SK-N-SH (cell line): ENCODE measurements at regions not wholly inside any gene's neighbourhood (a gene's known extent, or its start where the extent isn't known, plus 50 kb on each side); places are given as distances from the start of the nearest gene placed in this dataset.

Experiments
- CTCF ChIA-PET: fragments of 300-600, 350-600 bp; formaldehyde crosslinking; extraction: SDS; loops from one replicate; lab custom pipeline; 2021; lab: Yijun Ruan, JAX
- POLR2A ChIA-PET: fragments of 350-600 bp; sonication (Branson Sonifier 250); formaldehyde crosslinking; extraction: SDS; loops from one replicate; lab custom pipeline; 2020; ENCODE audit warnings: antibody characterized with exemption, inconsistent platforms; lab: Yijun Ruan, JAX
- DNase-seq: peaks from one replicate; pipeline ENCODE4 v3.0.0; 2012
- H2AFZ ChIP-seq: fragments of 200-600 bp; sonication (generic); 2 replicates; pipeline ENCODE4 v1.8.1; 2016; ENCODE audit warnings: antibody characterized with exemption, mild to moderate bottlenecking, low read depth
- H3F3A ChIP-seq: fragments of 200-600 bp; sonication (generic); replicated peaks from 2 replicates; pipeline ENCODE3; 2016; ENCODE audit warnings: antibody characterized with exemption, mild to moderate bottlenecking; ENCODE audit not compliant: insufficient read depth
- H3K27ac ChIP-seq, 2 experiments: fragments of 200-500 bp in 1 of 2; fragments of 200-600 bp in 1 of 2; sonication (Bioruptor generic) in 1 of 2; sonication (generic), shearing (Covaris generic) in 1 of 2; 2 replicates each; pipeline versions ENCODE4 v1.5.1 to v1.6.1; 2014 to 2016; ENCODE audit warnings: low read depth in 2 of 2, inconsistent platforms in 1 of 2, low read length in 1 of 2, mild to moderate bottlenecking in 1 of 2, mixed read lengths in 1 of 2
- H3K27me3 ChIP-seq: fragments of 200-600 bp; sonication (generic), shearing (Covaris generic); 2 replicates; pipeline ENCODE4 v1.6.1; 2016; ENCODE audit warnings: mixed run types; ENCODE audit not compliant: insufficient read depth
- H3K36me3 ChIP-seq, 2 experiments: fragments of 200-500 bp in 1 of 2; fragments of 200-600 bp in 1 of 2; sonication (Bioruptor generic) in 1 of 2; sonication (generic) in 1 of 2; replicated peaks in 1 of 2; 2 replicates each; pipeline versions ENCODE3 to v1.5.1; 2014 to 2016; ENCODE audit warnings: low read length in 1 of 2, mild to moderate bottlenecking in 1 of 2; ENCODE audit not compliant: insufficient read depth in 2 of 2, control insufficient read depth in 1 of 2
- H3K4me1 ChIP-seq, 2 experiments: fragments of 200-500 bp in 1 of 2; fragments of 200-600 bp in 1 of 2; sonication (Bioruptor generic) in 1 of 2; sonication (generic), shearing (Covaris generic) in 1 of 2; 2 replicates each; pipeline versions ENCODE4 v1.5.1 to v1.6.1; 2014 to 2016; ENCODE audit warnings: low read depth in 1 of 2, low read length in 1 of 2, mixed run types in 1 of 2; ENCODE audit not compliant: insufficient read depth in 2 of 2, control insufficient read depth in 1 of 2
- H3K4me2 ChIP-seq: fragments of 200-600 bp; sonication (generic), shearing (Covaris generic); 2 replicates; pipeline ENCODE4 v1.6.1; 2017; ENCODE audit warnings: mixed run types
- H3K4me3 ChIP-seq, 2 experiments: fragments of 200-500 bp in 1 of 2; fragments of 200-600 bp in 1 of 2; sonication (Bioruptor generic) in 1 of 2; sonication (generic), shearing (Covaris generic) in 1 of 2; 2 replicates each; pipeline versions ENCODE4 v1.5.1 to v1.8.1; 2014 to 2016; ENCODE audit warnings: low read depth in 2 of 2, inconsistent platforms in 1 of 2, low read length in 1 of 2, mild to moderate bottlenecking in 1 of 2, mixed read lengths in 1 of 2, moderate library complexity in 1 of 2
- H3K79me2 ChIP-seq: fragments of 200-600 bp; sonication (generic); 2 replicates; pipeline ENCODE4 v1.8.1; 2017; ENCODE audit warnings: mild to moderate bottlenecking; ENCODE audit not compliant: insufficient read depth
- H3K9ac ChIP-seq: fragments of 200-600 bp; sonication (generic); 2 replicates; pipeline ENCODE4 v1.6.1; 2017; ENCODE audit warnings: mixed run types
- H3K9me2 ChIP-seq: fragments of 200-600 bp; sonication (generic); 2 replicates; pipeline ENCODE4 v1.6.1; 2017; ENCODE audit warnings: mixed run types
- H3K9me3 ChIP-seq: fragments of 200-600 bp; sonication (generic); 2 replicates; pipeline ENCODE4 v1.6.1; 2017; ENCODE audit warnings: mixed run types, mild to moderate bottlenecking, moderate library complexity
- H4K20me1 ChIP-seq: fragments of 200-600 bp; sonication (generic); 2 replicates; pipeline ENCODE4 v1.6.1; 2017; ENCODE audit warnings: mild to moderate bottlenecking, mixed run types; ENCODE audit not compliant: insufficient read depth
- CTCF ChIP-seq: fragments of 200-600 bp; sonication (generic); IDR thresholded peaks from 2 replicates; pipeline ENCODE4 v1.6.1; 2017; ENCODE audit warnings: antibody characterized with exemption, mild to moderate bottlenecking, moderate library complexity
- GATA2 ChIP-seq: sonication (generic); formaldehyde crosslinking; IDR thresholded peaks from 2 replicates; pipeline ENCODE4 v1.5.0; 2020; ENCODE audit warnings: mild to moderate bottlenecking, missing genetic modification reagents
- JUND ChIP-seq: IDR thresholded peaks from 2 replicates; pipeline ENCODE4 v1.4.0; 2012
- RXRA ChIP-seq: IDR thresholded peaks from 2 replicates; pipeline ENCODE4 v1.4.0; 2012; ENCODE audit warnings: low read depth, mild to moderate bottlenecking, borderline replicate concordance
- SIN3A ChIP-seq: IDR thresholded peaks from 2 replicates; pipeline ENCODE4 v1.6.1; 2012; ENCODE audit warnings: low read depth, mild to moderate bottlenecking, low read length, moderate library complexity, borderline replicate concordance
- SMC3 ChIP-seq: IDR thresholded peaks from 2 replicates; pipeline ENCODE4 v1.6.1; 2012; ENCODE audit warnings: low read depth, low read length, improper control_type of control experiment
- TAF1 ChIP-seq: IDR thresholded peaks from 2 replicates; pipeline ENCODE4 v1.6.1; 2012; ENCODE audit warnings: low read depth, mild to moderate bottlenecking, low read length, moderate library complexity, borderline replicate concordance
- USF2 ChIP-seq: fragments of 150-350 bp; IDR thresholded peaks from 2 replicates; pipeline ENCODE4 v1.6.1; 2017; ENCODE audit warnings: antibody characterized with exemption, low read length, low read depth, borderline replicate concordance
- ZBTB33 ChIP-seq: IDR thresholded peaks from 2 replicates; pipeline ENCODE4 v1.4.0; 2012; ENCODE audit warnings: low read depth, borderline replicate concordance
- WGBS: methylation state at CpG from one replicate; pipeline ENCODE4 v1.1.6; 2017; ENCODE audit warnings: low lambda C conversion rate; 5-methylcytosine and 5-hydroxymethylcytosine counted together

- Histone ChIP-seq H3K4me1 (peaks cover 0 to 2% of the 10 kb centered on the region in 2 experiments; a peak in 2 of 4 replicates), H2AFZ (no peak overlapping the region), H3K27ac (peak overlapping the region in 1 of 2 experiments; percentile 40; a peak in 2 of 4 replicates), H3K9me3 (no peaks in the 10 kb centered on the region), H3K9me2 (no peaks in the 10 kb centered on the region), H3K4me3 (no peak overlapping the region), H3F3A (no peaks in the 10 kb centered on the region), H3K9ac (no peak overlapping the region), H4K20me1 (no peaks in the 10 kb centered on the region), H3K4me2 (no peak overlapping the region), H3K79me2 (no peaks in the 10 kb centered on the region), H3K27me3 (no peaks in the 10 kb centered on the region), H3K36me3 (peaks cover 0 to 8% of the 10 kb centered on the region in 2 experiments)
- TF ChIP-seq GATA2: no peak
- no peak for TF ChIP-seq TAF1
- no peak for TF ChIP-seq JUND
- TF ChIP-seq CTCF: no peak
- no peak for TF ChIP-seq ZBTB33
- TF ChIP-seq USF2: no peak
- no peak for TF ChIP-seq SIN3A
- 73% methylated on average over 2 of the region's 2 CpGs for WGBS
- no peak for DNase-seq
- ChIA-PET POLR2A (no interaction called here), CTCF (no interaction called here)
Measured at GRCh38 chr1:239550178-239550577, 163.8 kb downstream of the CHRM3 start.

- CTCF ChIA-PET: no interaction called here
- Histone ChIP-seq H3K4me2 (no peak overlapping the region), H3F3A (no peaks in the 10 kb centered on the region), H3K4me3 (no peak overlapping the region), H3K36me3 (no peaks in the 10 kb centered on the region), H4K20me1 (no peaks in the 10 kb centered on the region), H3K9me3 (no peaks in the 10 kb centered on the region), H3K27me3 (no peaks in the 10 kb centered on the region), H3K9me2 (no peaks in the 10 kb centered on the region), H3K27ac (no peak overlapping the region), H3K9ac (no peak overlapping the region), H3K4me1 (peaks cover 0 to 2% of the 10 kb centered on the region in 2 experiments; a peak in 2 of 4 replicates), H2AFZ (no peak overlapping the region), H3K79me2 (no peaks in the 10 kb centered on the region)
- POLR2A ChIA-PET: no interaction called here
- TF ChIP-seq CTCF (no peak), SMC3 (no peak), RXRA (no peak)
- 73% methylated on average over 3 of the region's 4 CpGs for WGBS
- DNase-seq: no peak
Measured at GRCh38 chr1:239555350-239555749, 169.0 kb downstream of the CHRM3 start.
